GM21526 (cell line): ENCODE measurements at regions not wholly inside any gene's neighbourhood (a gene's known extent, or its start where the extent isn't known, plus 50 kb on each side); places are given as distances from the start of the nearest gene placed in this dataset.
"Not testable (repeated sequence)": the region's sequence is repeated elsewhere in the genome, so short reads cannot be mapped to it uniquely, and the experiment has no call there.

Experiments used
- ATAC-seq: cut with Tn5 transposase; IDR thresholded peaks from one replicate; pipeline ENCODE4 v1.9.1; 2021; ENCODE audit warnings: moderate library complexity; ENCODE audit not compliant: unreplicated experiment, low FRiP score

GRCh38 chr21:5065240-5066211 is 5455.9 kb upstream of the TPTE start:
- ATAC-seq = peak; percentile 92

- not testable (repeated sequence) for ATAC-seq
Observed at GRCh38 chr21:5066682-5067251, 5454.6 kb upstream of the TPTE start.

- not testable (repeated sequence) for ATAC-seq
Observed at GRCh38 chr21:5067326-5068048, 5453.9 kb upstream of the TPTE start.

- ATAC-seq = not testable (repeated sequence)
Observed at GRCh38 chr21:5068649-5069048, 5452.7 kb upstream of the TPTE start.

- not testable (repeated sequence) for ATAC-seq
Observed at GRCh38 chr21:5071180-5071579, 5450.2 kb upstream of the TPTE start.

GRCh38 chr21:5076854-5077253 is 5444.5 kb upstream of the TPTE start:
- not testable (repeated sequence) for ATAC-seq

- not testable (repeated sequence) for ATAC-seq
Observed at GRCh38 chr21:5079361-5079760, 5442.0 kb upstream of the TPTE start.

GRCh38 chr21:5080015-5080414 is 5441.4 kb upstream of the TPTE start:
- not testable (repeated sequence) for ATAC-seq

GRCh38 chr21:5084246-5084645 is 5437.1 kb upstream of the TPTE start:
- not testable (repeated sequence) for ATAC-seq

GRCh38 chr21:5085456-5085855 is 5435.9 kb upstream of the TPTE start:
- ATAC-seq = not testable (repeated sequence)

GRCh38 chr21:5086416-5086815 is 5435.0 kb upstream of the TPTE start:
- not testable (repeated sequence) for ATAC-seq

GRCh38 chr21:5088820-5089219 is 5432.6 kb upstream of the TPTE start:
- ATAC-seq = not testable (repeated sequence)

- ATAC-seq = not testable (repeated sequence)
Observed at GRCh38 chr21:5089399-5090089, 5431.8 kb upstream of the TPTE start.

GRCh38 chr21:5090132-5091079 is 5431.0 kb upstream of the TPTE start:
- not testable (repeated sequence) for ATAC-seq

- ATAC-seq = not testable (repeated sequence)
Observed at GRCh38 chr21:5091274-5091673, 5430.1 kb upstream of the TPTE start.

- not testable (repeated sequence) for ATAC-seq
Observed at GRCh38 chr21:5095628-5096027, 5425.8 kb upstream of the TPTE start.

- not testable (repeated sequence) for ATAC-seq
Observed at GRCh38 chr21:5098010-5098743, 5423.2 kb upstream of the TPTE start.

- ATAC-seq = not testable (repeated sequence)
Observed at GRCh38 chr21:5100604-5101174, 5420.7 kb upstream of the TPTE start.
